Gastroesophageal sphincter (tissue), 4 donors: ENCODE measurements at regions not wholly inside any gene's neighbourhood (a gene's known extent, or its start where the extent isn't known, plus 50 kb on each side); places are given as distances from the start of the nearest gene placed in this dataset.

Source experiments
- ATAC-seq: fragments of 150-250 bp; one replicate; pipeline ENCODE4 v1.9.1; 2016; ENCODE audit warnings: mild to moderate bottlenecking, moderate library complexity
- H3K27ac ChIP-seq, 4 donors: fragments of 200-600 bp; sonication (generic) in 3 of 4; 1 replicate in 3 of 4; 2 replicates in 1 of 4; pipeline ENCODE4 v1.5.1; 2016 to 2019
- H3K27me3 ChIP-seq: fragments of 200-600 bp; sonication (generic); one replicate; pipeline ENCODE4 v1.5.1; 2019
- H3K36me3 ChIP-seq, 2 donors: fragments of 200-600 bp; sonication (generic); one replicate each; pipeline ENCODE4 v1.5.1; 2019; ENCODE audit warnings: control low read depth in 1 of 2
- H3K4me1 ChIP-seq, 3 donors: fragments of 200-600 bp; sonication (generic); 1 replicate in 2 of 3; 2 replicates in 1 of 3; pipeline ENCODE4 v1.5.1; 2016 to 2019; ENCODE audit warnings: control low read depth in 2 of 3
- H3K4me3 ChIP-seq, 2 donors: fragments of 200-600 bp; sonication (generic); one replicate each; pipeline ENCODE4 v1.5.1; 2019; ENCODE audit warnings: mild to moderate bottlenecking in 1 of 2, moderate library complexity in 1 of 2
- H3K9me3 ChIP-seq, 3 donors: fragments of 200-600 bp; sonication (generic); one replicate each; pipeline ENCODE4 v1.5.1; 2017 to 2019; ENCODE audit warnings: control low read depth in 2 of 3
- EP300 ChIP-seq: sonication (generic); formaldehyde crosslinking; IDR thresholded peaks from one replicate; pipeline ENCODE4 v1.6.1; 2017; ENCODE audit warnings: antibody characterized with exemption, mild to moderate bottlenecking
- POLR2A ChIP-seq, 2 donors: fragments of 450-650 bp; IDR thresholded peaks; one replicate each; pipeline ENCODE4 v1.6.1; 2017; ENCODE audit warnings: antibody characterized with exemption in 2 of 2, mild to moderate bottlenecking in 2 of 2, moderate library complexity in 1 of 2
- POLR2AphosphoS5 ChIP-seq: sonication (generic); formaldehyde crosslinking; IDR thresholded peaks from one replicate; pipeline ENCODE4 v1.6.1; 2017; ENCODE audit warnings: antibody characterized with exemption
- WGBS, 2 donors: methylation state at CpG; one replicate each; pipeline ENCODE4 v1.1.5; 2018; ENCODE audit warnings: low coverage in 1 of 2; 5-methylcytosine and 5-hydroxymethylcytosine counted together
- TF ChIP-seq, protein P1 (sequence below), 4 experiments: fragments of 200-600 bp in 2 of 4; fragments of 450-650 bp in 2 of 4; sonication (generic) in 1 of 4; IDR thresholded peaks; one replicate each; pipeline ENCODE4 v1.5.1; 2017 to 2019; ENCODE audit warnings: antibody characterized with exemption in 4 of 4, mild to moderate bottlenecking in 2 of 4, moderate library complexity in 2 of 4

DNA sequence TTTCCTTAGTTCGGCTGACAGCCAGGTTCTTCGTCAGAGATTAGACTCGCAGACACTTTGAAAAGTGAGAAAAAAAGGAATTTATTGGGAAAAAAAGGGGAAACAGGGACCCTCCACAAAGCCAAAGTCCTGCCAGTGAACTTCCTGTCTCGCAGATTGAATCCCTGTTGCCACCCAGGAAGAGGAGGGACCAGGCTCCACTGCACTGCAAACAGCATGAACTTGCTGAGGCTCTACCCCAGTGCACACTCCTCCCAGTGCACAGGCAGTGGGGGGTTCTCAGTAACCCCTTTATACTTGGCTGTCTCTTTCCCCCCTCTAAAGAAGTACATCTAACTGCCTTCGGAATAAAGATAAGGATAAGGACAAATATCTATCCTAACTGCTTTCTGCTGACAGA is 959.0 kb downstream of the GRIK2 start:
- TF ChIP-seq EP300 (no peak), POLR2A (IDR thresholded peaks at IDR 0.05) (no peak), POLR2AphosphoS5 (no peak)
- TF ChIP-seq, protein P1, sequence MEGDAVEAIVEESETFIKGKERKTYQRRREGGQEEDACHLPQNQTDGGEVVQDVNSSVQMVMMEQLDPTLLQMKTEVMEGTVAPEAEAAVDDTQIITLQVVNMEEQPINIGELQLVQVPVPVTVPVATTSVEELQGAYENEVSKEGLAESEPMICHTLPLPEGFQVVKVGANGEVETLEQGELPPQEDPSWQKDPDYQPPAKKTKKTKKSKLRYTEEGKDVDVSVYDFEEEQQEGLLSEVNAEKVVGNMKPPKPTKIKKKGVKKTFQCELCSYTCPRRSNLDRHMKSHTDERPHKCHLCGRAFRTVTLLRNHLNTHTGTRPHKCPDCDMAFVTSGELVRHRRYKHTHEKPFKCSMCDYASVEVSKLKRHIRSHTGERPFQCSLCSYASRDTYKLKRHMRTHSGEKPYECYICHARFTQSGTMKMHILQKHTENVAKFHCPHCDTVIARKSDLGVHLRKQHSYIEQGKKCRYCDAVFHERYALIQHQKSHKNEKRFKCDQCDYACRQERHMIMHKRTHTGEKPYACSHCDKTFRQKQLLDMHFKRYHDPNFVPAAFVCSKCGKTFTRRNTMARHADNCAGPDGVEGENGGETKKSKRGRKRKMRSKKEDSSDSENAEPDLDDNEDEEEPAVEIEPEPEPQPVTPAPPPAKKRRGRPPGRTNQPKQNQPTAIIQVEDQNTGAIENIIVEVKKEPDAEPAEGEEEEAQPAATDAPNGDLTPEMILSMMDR (IDR thresholded peaks at IDR 0.05): no peak
- Histone ChIP-seq H3K27ac (no peak overlapping the region), H3K36me3 (no peaks in the 10 kb centered on the region), H3K4me3 (no peak overlapping the region), H3K27me3 (no peaks in the 10 kb centered on the region), H3K4me1 (no peaks in the 10 kb centered on the region), H3K9me3 (no peaks in the 10 kb centered on the region)
- no peak for ATAC-seq
- WGBS, 2 donors: 70 to 86% methylated on average over 2 to 5 of the region's 5 CpGs

DNA sequence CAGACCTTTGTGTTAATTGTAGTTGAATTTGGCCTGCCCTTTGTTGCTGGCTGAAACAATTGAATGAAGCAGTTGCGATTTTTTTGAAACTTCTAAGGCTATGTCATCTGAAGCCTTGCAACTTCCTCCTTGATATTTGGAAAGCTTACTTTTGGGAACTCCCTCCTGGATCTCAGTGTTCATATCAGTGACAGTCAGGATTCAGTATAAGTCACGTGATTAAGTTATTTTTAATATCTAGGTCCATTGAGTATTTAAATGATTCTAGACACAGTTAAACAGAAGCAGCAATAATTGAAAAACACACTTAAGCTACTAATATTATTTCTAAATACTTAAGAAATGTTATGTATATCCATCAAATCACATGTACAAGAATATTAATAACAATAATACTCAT is 951.3 kb downstream of the GRIK2 start:
- no peaks in the 10 kb centered on the region for H3K4me1 ChIP-seq
- H3K36me3 ChIP-seq: no peaks in the 10 kb centered on the region
- no peak for ATAC-seq
- no peak overlapping the region for H3K4me3 ChIP-seq
- no peaks in the 10 kb centered on the region for H3K27me3 ChIP-seq
- WGBS, 2 donors: 71 to 75% methylated on average over 2 of the region's 2 CpGs
- no peak overlapping the region for H3K27ac ChIP-seq
- H3K9me3 ChIP-seq: no peaks in the 10 kb centered on the region
- no peak for TF ChIP-seq POLR2A (IDR thresholded peaks at IDR 0.05)
- no peak for TF ChIP-seq POLR2AphosphoS5
- TF ChIP-seq, protein P1 (IDR thresholded peaks at IDR 0.05): no peak
- no peak for TF ChIP-seq EP300

DNA sequence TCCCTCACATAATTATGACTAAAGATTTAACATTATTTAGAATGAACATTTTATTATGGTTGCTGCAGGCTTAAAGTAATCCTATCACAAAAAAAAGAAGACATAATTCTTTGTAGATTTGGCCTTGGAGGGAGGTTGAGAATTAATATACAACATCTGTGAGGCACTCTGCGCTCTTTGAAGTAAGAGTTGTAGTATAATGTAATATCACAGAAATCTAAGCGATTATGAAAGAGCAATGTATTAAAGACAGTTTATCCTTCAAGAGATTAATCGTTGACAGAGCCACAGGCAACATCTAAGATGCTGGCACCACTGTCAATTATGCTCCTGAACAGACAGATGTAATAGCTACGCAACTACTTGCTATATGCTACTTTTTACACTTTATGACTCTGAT is 946.8 kb downstream of the GRIK2 start:
- no peaks in the 10 kb centered on the region for H3K4me1 ChIP-seq
- TF ChIP-seq POLR2AphosphoS5: no peak
- TF ChIP-seq POLR2A (IDR thresholded peaks at IDR 0.05): no peak
- TF ChIP-seq, protein P1 (IDR thresholded peaks at IDR 0.05): no peak
- TF ChIP-seq EP300: no peak
- no peak overlapping the region for H3K4me3 ChIP-seq
- no peak for ATAC-seq
- H3K27ac ChIP-seq: no peak overlapping the region
- no peaks in the 10 kb centered on the region for H3K9me3 ChIP-seq
- WGBS, 2 donors: 49 to 57% methylated on average over 4 of the region's 4 CpGs
- H3K27me3 ChIP-seq: no peaks in the 10 kb centered on the region
- H3K36me3 ChIP-seq: no peaks in the 10 kb centered on the region

DNA sequence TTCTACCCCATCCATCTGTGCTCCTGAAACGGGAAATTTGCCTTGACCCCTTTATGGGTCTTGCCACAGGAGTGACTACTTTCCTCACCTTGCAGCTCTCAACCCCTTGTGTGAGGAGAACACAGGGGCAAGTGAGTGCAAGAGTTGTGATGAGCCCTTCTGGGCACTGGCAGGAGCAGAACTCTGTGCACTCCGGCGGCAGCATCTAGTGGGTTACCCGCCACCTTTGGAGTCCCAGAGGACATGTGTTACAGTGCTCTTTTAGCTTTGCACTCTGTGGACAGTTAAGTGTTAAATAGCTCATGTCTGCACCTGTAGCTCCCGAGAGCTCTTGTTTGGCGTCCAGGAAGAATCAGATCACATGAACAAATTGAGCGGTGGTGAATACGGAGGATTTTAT is 940.2 kb downstream of the GRIK2 start:
- no peak for ATAC-seq
- Histone ChIP-seq H3K36me3 (no peaks in the 10 kb centered on the region), H3K27me3 (no peaks in the 10 kb centered on the region), H3K9me3 (no peaks in the 10 kb centered on the region), H3K27ac (no peak overlapping the region), H3K4me1 (no peaks in the 10 kb centered on the region), H3K4me3 (no peak overlapping the region)
- TF ChIP-seq, protein P1 (IDR thresholded peaks at IDR 0.05): no peak
- TF ChIP-seq POLR2AphosphoS5 (no peak), POLR2A (IDR thresholded peaks at IDR 0.05) (no peak), EP300 (no peak)
- WGBS, 2 donors: 68 to 92% methylated on average over 2 to 5 of the region's 8 CpGs

DNA sequence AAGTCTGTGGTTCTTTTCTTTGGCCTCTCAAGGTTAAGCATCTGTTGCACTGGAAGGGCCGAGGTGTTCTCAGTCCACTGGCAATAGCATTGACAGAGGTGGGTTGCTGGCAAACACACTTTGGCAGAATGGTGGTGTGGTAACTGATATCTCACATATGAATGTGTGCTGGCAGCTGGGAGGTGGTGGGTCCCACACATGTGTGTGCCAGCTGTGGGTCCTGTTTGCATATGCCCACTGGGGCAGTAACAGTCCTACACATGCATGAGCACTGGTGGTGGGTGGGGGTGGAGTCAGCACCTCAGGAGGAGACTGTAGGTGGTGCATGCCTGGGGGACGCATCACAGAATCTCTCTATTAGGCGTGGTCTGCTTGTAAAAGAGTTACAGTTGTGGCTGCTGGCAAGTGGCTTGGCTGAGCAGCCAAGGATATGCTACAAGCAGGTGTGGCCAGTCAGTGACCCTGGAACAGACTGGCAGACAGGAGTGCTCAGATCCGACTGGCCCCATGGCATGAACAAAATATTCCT is 934.3 kb downstream of the GRIK2 start:
- H3K9me3 ChIP-seq: no peaks in the 10 kb centered on the region
- no peak for ATAC-seq
- TF ChIP-seq POLR2A (IDR thresholded peaks at IDR 0.05) (no peak), EP300 (no peak), POLR2AphosphoS5 (no peak)
- TF ChIP-seq, protein P1 (IDR thresholded peaks at IDR 0.05): no peak
- H3K27me3 ChIP-seq: no peaks in the 10 kb centered on the region
- no peaks in the 10 kb centered on the region for H3K36me3 ChIP-seq
- no peak overlapping the region for H3K4me3 ChIP-seq
- 100% methylated on average over 1 of the region's 4 CpGs; no CpG with 5 or more reads in 1 of the 2 donors for WGBS, 2 donors
- no peak overlapping the region for H3K27ac ChIP-seq
- no peaks in the 10 kb centered on the region for H3K4me1 ChIP-seq
